H1 (cell line): ENCODE measurements at regions not wholly inside any gene's neighbourhood (a gene's known extent, or its start where the extent isn't known, plus 50 kb on each side); places are given as distances from the start of the nearest gene placed in this dataset.

Experiments
- CTCF ChIA-PET: fragments of 300-600 bp; sonication (Branson Sonifier 250); formaldehyde crosslinking; loops from one replicate; lab custom pipeline; 2021; ENCODE audit not compliant: partially characterized antibody; lab: Charles Lee
- POLR2A ChIA-PET: fragments of 300-600 bp; sonication (Branson Sonifier 250); formaldehyde crosslinking; loops from one replicate; lab custom pipeline; 2021; ENCODE audit warnings: inconsistent platforms; ENCODE audit not compliant: partially characterized antibody; lab: Charles Lee
- DNase-seq, 2 experiments: peaks; one replicate each; pipeline versions ENCODE4 v3.0.0 to v3.0.0-alpha.2; 2010 to 2022; ENCODE audit warnings: low spot score in 2 of 2, low read depth in 1 of 2, mixed read lengths in 1 of 2
- FAIRE-seq: peaks from 2 replicates; lab custom pipeline; 2011; peaks lifted over from hg19 to GRCh38; lab: Jason Lieb, UNC
- H2AFZ ChIP-seq: 2 replicates; pipeline ENCODE4 v1.8.1; 2012; ENCODE audit warnings: low read length, inconsistent platforms
- H2AK5ac ChIP-seq: 2 replicates; pipeline ENCODE4 v1.6.1; 2013; ENCODE audit warnings: low read depth, low read length
- H2BK120ac ChIP-seq: replicated peaks from 2 replicates; pipeline ENCODE3; 2013; ENCODE audit warnings: low read depth, low read length, inconsistent platforms
- H2BK12ac ChIP-seq: 2 replicates; pipeline ENCODE4 v1.6.1; 2013; ENCODE audit warnings: low read depth, low read length
- H2BK15ac ChIP-seq: 2 replicates; pipeline ENCODE4 v1.6.1; 2013; ENCODE audit warnings: low read length
- H2BK20ac ChIP-seq: 2 replicates; pipeline ENCODE4 v1.6.1; 2013; ENCODE audit warnings: low read length
- H2BK5ac ChIP-seq: 2 replicates; pipeline ENCODE4 v1.6.1; 2013; ENCODE audit warnings: low read depth, low read length
- H3K14ac ChIP-seq: 2 replicates; pipeline ENCODE4 v1.6.1; 2013; ENCODE audit warnings: inconsistent platforms; ENCODE audit not compliant: insufficient read length
- H3K18ac ChIP-seq: 2 replicates; pipeline ENCODE4 v1.6.1; 2013; ENCODE audit warnings: low read length; ENCODE audit errors: extremely low read depth
- H3K23ac ChIP-seq: 2 replicates; pipeline ENCODE4 v1.6.1; 2013; ENCODE audit warnings: inconsistent platforms; ENCODE audit not compliant: insufficient read length
- H3K23me2 ChIP-seq: 2 replicates; pipeline ENCODE4 v1.6.1; 2013; ENCODE audit warnings: low read depth, low read length
- H3K27ac ChIP-seq: 2 replicates; pipeline ENCODE4 v1.6.1; 2011; ENCODE audit warnings: low read depth, low read length, inconsistent platforms
- H3K27me3 ChIP-seq, 4 experiments: replicated peaks in 1 of 4; 1 replicate in 1 of 4; 2 replicates in 3 of 4; pipeline versions ENCODE4 v1.6.1 to v1.8.1; 2011 to 2013; ENCODE audit warnings: low read length in 3 of 4, mild to moderate bottlenecking in 3 of 4, inconsistent platforms in 2 of 4, mixed read lengths in 2 of 4, moderate library complexity in 1 of 4; ENCODE audit not compliant: control insufficient read depth in 3 of 4, insufficient read depth in 3 of 4; ENCODE audit errors: extremely low read depth in 1 of 4
- H3K36me3 ChIP-seq, 4 experiments: 2 replicates each; pipeline versions ENCODE4 v1.6.1 to v1.8.1; 2011 to 2013; ENCODE audit warnings: mild to moderate bottlenecking in 4 of 4, low read length in 3 of 4, moderate library complexity in 2 of 4, control low read depth in 1 of 4, inconsistent platforms in 1 of 4; ENCODE audit not compliant: insufficient read depth in 4 of 4, control insufficient read depth in 2 of 4
- H3K4ac ChIP-seq: replicated peaks from 2 replicates; pipeline ENCODE3; 2013; ENCODE audit warnings: low read length, low read depth, mixed read lengths, inconsistent platforms; ENCODE audit not compliant: insufficient read length
- H3K4me1 ChIP-seq, 4 experiments: replicated peaks in 1 of 4; 1 replicate in 1 of 4; 2 replicates in 3 of 4; pipeline versions ENCODE4 v1.6.1 to v1.8.1; 2011 to 2013; ENCODE audit warnings: low read length in 3 of 4, inconsistent platforms in 2 of 4, mixed read lengths in 1 of 4; ENCODE audit not compliant: insufficient read depth in 4 of 4, control insufficient read depth in 3 of 4
- H3K4me2 ChIP-seq, 2 experiments: 2 replicates each; pipeline versions ENCODE4 v1.6.1 to v1.8.1; 2011 to 2013; ENCODE audit warnings: low read depth in 2 of 2, low read length in 2 of 2, control low read depth in 1 of 2, inconsistent platforms in 1 of 2, mild to moderate bottlenecking in 1 of 2; ENCODE audit not compliant: insufficient read depth in 1 of 2
- H3K4me3 ChIP-seq, 4 experiments: fragments of 200-600, 300-600 bp in 1 of 4; sonication (generic), shearing (Covaris generic), sonication (Bioruptor Twin) in 1 of 4; 2 replicates each; pipeline versions ENCODE4 v1.5.1 to v1.8.1; 2011 to 2016; ENCODE audit warnings: low read length in 4 of 4, low read depth in 3 of 4, control low read depth in 2 of 4, inconsistent platforms in 2 of 4, mild to moderate bottlenecking in 2 of 4, mixed read lengths in 1 of 4, moderate library complexity in 1 of 4; ENCODE audit not compliant: insufficient read depth in 2 of 4; ENCODE audit errors: extremely low read depth in 1 of 4
- H3K56ac ChIP-seq: replicated peaks from 2 replicates; pipeline ENCODE3; 2013; ENCODE audit warnings: low read depth, mild to moderate bottlenecking, mixed read lengths, low read length, inconsistent platforms; ENCODE audit not compliant: insufficient read length
- H3K79me1 ChIP-seq: 2 replicates; pipeline ENCODE4 v1.6.1; 2013; ENCODE audit warnings: low read depth, low read length, control low read depth
- H3K79me2 ChIP-seq, 2 experiments: 2 replicates each; pipeline versions ENCODE4 v1.6.1 to v1.8.1; 2012 to 2013; ENCODE audit warnings: low read length in 2 of 2, mild to moderate bottlenecking in 2 of 2, inconsistent platforms in 1 of 2; ENCODE audit not compliant: insufficient read depth in 2 of 2, control insufficient read depth in 1 of 2
- H3K9ac ChIP-seq, 4 experiments: replicated peaks in 1 of 4; 1 replicate in 1 of 4; 2 replicates in 3 of 4; pipeline versions ENCODE4 v1.6.1 to v1.8.1; 2011 to 2013; ENCODE audit warnings: low read depth in 3 of 4, low read length in 3 of 4, control low read depth in 2 of 4, mild to moderate bottlenecking in 2 of 4, moderate library complexity in 2 of 4, inconsistent platforms in 1 of 4; ENCODE audit errors: extremely low read depth in 1 of 4
- H3K9me3 ChIP-seq, 2 experiments: 2 replicates each; pipeline versions ENCODE4 v1.6.1 to v1.8.1; 2012 to 2013; ENCODE audit warnings: mild to moderate bottlenecking in 2 of 2, moderate library complexity in 2 of 2, control low read depth in 1 of 2, inconsistent platforms in 1 of 2, low read depth in 1 of 2, low read length in 1 of 2, mixed read lengths in 1 of 2; ENCODE audit not compliant: insufficient read depth in 2 of 2
- H4K20me1 ChIP-seq, 2 experiments: replicated peaks in 1 of 2; 2 replicates each; pipeline versions ENCODE3 to v1.8.1; 2011 to 2013; ENCODE audit warnings: inconsistent platforms in 2 of 2, low read length in 2 of 2, mild to moderate bottlenecking in 1 of 2; ENCODE audit not compliant: insufficient read depth in 2 of 2, control insufficient read depth in 1 of 2
- H4K5ac ChIP-seq: 2 replicates; pipeline ENCODE4 v1.6.1; 2013; ENCODE audit warnings: low read length, low read depth, mixed read lengths, inconsistent platforms; ENCODE audit not compliant: insufficient read length
- H4K8ac ChIP-seq: 2 replicates; pipeline ENCODE4 v1.8.0; 2013; ENCODE audit warnings: mild to moderate bottlenecking, moderate library complexity, low read length, inconsistent platforms; ENCODE audit not compliant: insufficient read depth; ENCODE audit errors: extremely low read depth
- H4K91ac ChIP-seq: replicated peaks from 2 replicates; pipeline ENCODE3; 2013; ENCODE audit warnings: low read length, mixed read lengths, inconsistent platforms; ENCODE audit not compliant: insufficient read length
- BCL11A ChIP-seq, 2 experiments: IDR thresholded peaks; one replicate each; pipeline ENCODE4 v1.6.1; 2011; ENCODE audit warnings: low read depth in 2 of 2, low read length in 2 of 2, mild to moderate bottlenecking in 2 of 2
- BRCA1 ChIP-seq: IDR thresholded peaks from 2 replicates; pipeline ENCODE4 v1.6.1; 2012; ENCODE audit warnings: low read depth, low read length, improper control_type of control experiment
- EP300 ChIP-seq, 2 experiments: IDR thresholded peaks; 1 replicate in 1 of 2; 2 replicates in 1 of 2; pipeline ENCODE4 v1.6.1; 2011 to 2012; ENCODE audit warnings: low read depth in 2 of 2, low read length in 2 of 2, mild to moderate bottlenecking in 2 of 2, borderline replicate concordance in 1 of 2, inconsistent platforms in 1 of 2, moderate library complexity in 1 of 2
- EZH2 ChIP-seq: fragments of 200-600 bp; sonication (generic); IDR thresholded peaks from 2 replicates; pipeline ENCODE4 v1.7.1; 2012; ENCODE audit warnings: low read depth, mild to moderate bottlenecking, moderate library complexity, low read length, inconsistent platforms; ENCODE audit not compliant: severe bottlenecking
- POLR2A ChIP-seq, 2 experiments: IDR thresholded peaks; 1 replicate in 1 of 2; 2 replicates in 1 of 2; pipeline ENCODE4 v1.6.1; 2011; ENCODE audit warnings: low read depth in 2 of 2, low read length in 2 of 2, mild to moderate bottlenecking in 2 of 2; ENCODE audit errors: control extremely low read depth in 1 of 2
- POLR2AphosphoS5 ChIP-seq: IDR thresholded peaks from 2 replicates; pipeline ENCODE4 v1.6.1; 2011; ENCODE audit warnings: low read depth, low read length
- SIRT6 ChIP-seq: IDR thresholded peaks from one replicate; pipeline ENCODE4 v1.7.1; 2012; ENCODE audit warnings: low read length, inconsistent platforms
- SP1 ChIP-seq: IDR thresholded peaks from 2 replicates; pipeline ENCODE4 v1.6.1; 2011; ENCODE audit warnings: low read depth, low read length
- TCF12 ChIP-seq: IDR thresholded peaks from 2 replicates; pipeline ENCODE4 v1.6.1; 2011; ENCODE audit warnings: low read depth, mild to moderate bottlenecking, low read length
- WGBS, 2 experiments: shearing (Covaris generic) in 1 of 2; methylation state at CpG; one replicate each; pipeline versions ENCODE4 v1.1.6 to v1.1.7; 2013 to 2015; ENCODE audit warnings: low lambda C conversion rate in 2 of 2, mixed read lengths in 2 of 2, inconsistent platforms in 1 of 2, low coverage in 1 of 2, missing lambda C conversion rate in 1 of 2; ENCODE audit not compliant: insufficient replicate concordance in 2 of 2, insufficient coverage in 1 of 2, insufficient read length in 1 of 2; ENCODE audit errors: extremely low coverage in 1 of 2, missing lambda C conversion rate in 1 of 2; 5-methylcytosine and 5-hydroxymethylcytosine counted together
- TF ChIP-seq, protein P1 (sequence below): IDR thresholded peaks from 2 replicates; pipeline ENCODE4 v1.6.1; 2012; ENCODE audit warnings: low read length, inconsistent platforms
- TF ChIP-seq, protein P2 (sequence below), 3 experiments: IDR thresholded peaks; 1 replicate in 2 of 3; 2 replicates in 1 of 3; pipeline versions ENCODE4 v1.5.1 to v1.6.1; 2011; ENCODE audit warnings: low read length in 3 of 3, mild to moderate bottlenecking in 3 of 3, inconsistent platforms in 2 of 3, low read depth in 1 of 3, moderate library complexity in 1 of 3; ENCODE audit not compliant: insufficient read depth in 1 of 3; ENCODE audit errors: control extremely low read depth in 1 of 3

- Histone ChIP-seq H4K20me1 (no peaks in the 10 kb centered on the region), H3K23me2 (no peaks in the 10 kb centered on the region), H2BK120ac (no peak overlapping the region), H4K8ac (no peak overlapping the region), H3K4me2 (no peak overlapping the region), H3K23ac (no peak overlapping the region), H3K14ac (no peak overlapping the region), H3K79me2 (no peaks in the 10 kb centered on the region), H2AK5ac (no peak overlapping the region), H2BK15ac (no peak overlapping the region), H2BK12ac (no peak overlapping the region), H3K9ac (no peak overlapping the region), H4K91ac (no peak overlapping the region), H3K4me3 (no peak overlapping the region), H3K18ac (no peak overlapping the region), H3K9me3 (no peaks in the 10 kb centered on the region), H3K56ac (no peak overlapping the region), H2BK5ac (no peak overlapping the region), H3K4ac (no peak overlapping the region), H3K27ac (no peak overlapping the region), H3K79me1 (no peaks in the 10 kb centered on the region), H3K4me1 (no peaks in the 10 kb centered on the region; a peak in 1 of 7 replicates), H3K36me3 (no peaks in the 10 kb centered on the region), H4K5ac (no peak overlapping the region), H2AFZ (no peak overlapping the region), H2BK20ac (no peak overlapping the region), H3K27me3 (no peaks in the 10 kb centered on the region)
- POLR2A ChIA-PET: no interaction called here
- DNase-seq (no peak), FAIRE-seq (no peak)
- WGBS, 2 experiments: 87% methylated on average over 5 of the region's 5 CpGs; no CpG with 5 or more reads in 1 of the 2 experiments
- CTCF ChIA-PET: interaction anchor here (0.7 to 2.4 kb wide), 12 partner anchors 10 to 396 kb away, joined by 3 to 10 read pairs (median 3); no protein-coding TSS in a partner anchor
- TF ChIP-seq BRCA1: no peak
- TF ChIP-seq POLR2AphosphoS5: no peak
- no peak for TF ChIP-seq BCL11A (IDR thresholded peaks at IDR 0.05; ENCODE audit: low read depth in 2 of 2, low read length in 2 of 2)
- TF ChIP-seq EP300 (IDR thresholded peaks at IDR 0.05; ENCODE audit: borderline replicate concordance in 1 of 2, low read depth in 2 of 2, low read length in 2 of 2): no peak
- TF ChIP-seq SIRT6: no peak
- TF ChIP-seq TCF12: no peak
- no peak for TF ChIP-seq EZH2
- TF ChIP-seq, protein P1, sequence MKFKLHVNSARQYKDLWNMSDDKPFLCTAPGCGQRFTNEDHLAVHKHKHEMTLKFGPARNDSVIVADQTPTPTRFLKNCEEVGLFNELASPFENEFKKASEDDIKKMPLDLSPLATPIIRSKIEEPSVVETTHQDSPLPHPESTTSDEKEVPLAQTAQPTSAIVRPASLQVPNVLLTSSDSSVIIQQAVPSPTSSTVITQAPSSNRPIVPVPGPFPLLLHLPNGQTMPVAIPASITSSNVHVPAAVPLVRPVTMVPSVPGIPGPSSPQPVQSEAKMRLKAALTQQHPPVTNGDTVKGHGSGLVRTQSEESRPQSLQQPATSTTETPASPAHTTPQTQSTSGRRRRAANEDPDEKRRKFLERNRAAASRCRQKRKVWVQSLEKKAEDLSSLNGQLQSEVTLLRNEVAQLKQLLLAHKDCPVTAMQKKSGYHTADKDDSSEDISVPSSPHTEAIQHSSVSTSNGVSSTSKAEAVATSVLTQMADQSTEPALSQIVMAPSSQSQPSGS: no peak
- TF ChIP-seq, protein P2, sequence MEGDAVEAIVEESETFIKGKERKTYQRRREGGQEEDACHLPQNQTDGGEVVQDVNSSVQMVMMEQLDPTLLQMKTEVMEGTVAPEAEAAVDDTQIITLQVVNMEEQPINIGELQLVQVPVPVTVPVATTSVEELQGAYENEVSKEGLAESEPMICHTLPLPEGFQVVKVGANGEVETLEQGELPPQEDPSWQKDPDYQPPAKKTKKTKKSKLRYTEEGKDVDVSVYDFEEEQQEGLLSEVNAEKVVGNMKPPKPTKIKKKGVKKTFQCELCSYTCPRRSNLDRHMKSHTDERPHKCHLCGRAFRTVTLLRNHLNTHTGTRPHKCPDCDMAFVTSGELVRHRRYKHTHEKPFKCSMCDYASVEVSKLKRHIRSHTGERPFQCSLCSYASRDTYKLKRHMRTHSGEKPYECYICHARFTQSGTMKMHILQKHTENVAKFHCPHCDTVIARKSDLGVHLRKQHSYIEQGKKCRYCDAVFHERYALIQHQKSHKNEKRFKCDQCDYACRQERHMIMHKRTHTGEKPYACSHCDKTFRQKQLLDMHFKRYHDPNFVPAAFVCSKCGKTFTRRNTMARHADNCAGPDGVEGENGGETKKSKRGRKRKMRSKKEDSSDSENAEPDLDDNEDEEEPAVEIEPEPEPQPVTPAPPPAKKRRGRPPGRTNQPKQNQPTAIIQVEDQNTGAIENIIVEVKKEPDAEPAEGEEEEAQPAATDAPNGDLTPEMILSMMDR (IDR thresholded peaks at IDR 0.05; ENCODE audit: control extremely low read depth in 1 of 3, insufficient read depth in 1 of 3, low read depth in 1 of 3, low read length in 3 of 3): no peak
- no peak for TF ChIP-seq POLR2A (IDR thresholded peaks at IDR 0.05; ENCODE audit: control extremely low read depth in 1 of 2, low read depth in 2 of 2, low read length in 2 of 2)
- TF ChIP-seq SP1: no peak
Measured at GRCh38 chr10:78437407-78437768, 403.7 kb downstream of the RPS24 start.
